ENCODE measurements at regions not wholly inside any gene's neighbourhood (a gene's known extent, or its start where the extent isn't known, plus 50 kb on each side); places are given as distances from the start of the nearest gene placed in this dataset.
"Not testable (repeated sequence)": the region's sequence is repeated elsewhere in the genome, so short reads cannot be mapped to it uniquely, and the experiment has no call there.

DNA sequence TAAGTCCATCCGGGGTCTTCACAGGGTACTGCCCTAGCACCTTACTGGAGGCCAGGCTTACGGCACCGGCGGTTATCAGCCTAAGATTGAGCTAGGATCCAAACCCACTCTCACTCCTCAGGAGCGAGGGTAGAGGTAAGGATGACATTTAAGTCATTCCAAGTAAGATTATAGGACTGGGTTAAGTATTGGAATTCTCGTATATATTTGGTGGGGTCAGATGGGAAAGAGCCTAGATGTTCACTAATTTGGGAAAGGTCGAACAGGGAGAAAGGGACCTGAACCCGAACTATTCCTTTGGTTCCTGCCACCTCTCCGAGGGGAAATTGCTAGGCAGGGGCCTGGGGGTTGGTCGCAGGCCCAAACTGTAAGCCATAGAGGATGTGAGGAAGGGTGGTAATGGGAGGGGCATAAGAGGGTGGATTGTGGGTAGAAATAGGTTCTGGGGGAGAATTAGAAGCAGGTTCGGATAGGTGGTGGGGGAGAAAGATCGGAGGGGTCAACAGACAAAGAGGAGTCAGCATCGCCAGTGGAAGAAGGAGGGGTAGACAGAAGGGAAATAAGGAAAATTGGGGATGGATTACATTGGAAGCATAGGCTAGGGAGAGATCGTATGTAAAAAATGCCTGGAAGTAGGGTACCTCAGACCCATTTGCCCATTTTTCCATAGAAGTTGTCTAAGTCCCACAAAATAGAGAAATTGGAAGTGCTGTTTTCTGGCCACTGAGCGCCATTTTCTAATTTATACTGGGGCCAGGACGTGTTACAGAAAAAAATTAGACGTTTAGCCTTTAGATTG is 747.1 kb upstream of the ADGRB3 start:
- DNase-seq, result no peak

DNA sequence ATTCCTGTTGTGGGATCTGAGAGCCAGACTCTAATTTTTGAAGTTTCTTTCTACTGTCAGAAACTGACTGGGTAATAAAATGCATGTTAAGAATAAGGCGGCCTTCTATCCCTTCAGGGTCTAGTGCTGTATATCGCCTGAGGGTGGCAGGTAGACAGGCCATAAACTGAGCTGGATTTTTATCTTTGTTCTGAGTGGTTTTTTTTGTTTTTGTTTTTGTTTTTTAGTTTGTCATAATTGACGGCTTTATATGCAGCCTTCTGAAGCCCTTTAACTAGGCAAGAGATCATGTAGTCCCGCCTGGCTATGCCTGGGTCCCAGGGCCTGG is 747.7 kb upstream of the ADGRB3 start:
- no peak for DNase-seq

DNA sequence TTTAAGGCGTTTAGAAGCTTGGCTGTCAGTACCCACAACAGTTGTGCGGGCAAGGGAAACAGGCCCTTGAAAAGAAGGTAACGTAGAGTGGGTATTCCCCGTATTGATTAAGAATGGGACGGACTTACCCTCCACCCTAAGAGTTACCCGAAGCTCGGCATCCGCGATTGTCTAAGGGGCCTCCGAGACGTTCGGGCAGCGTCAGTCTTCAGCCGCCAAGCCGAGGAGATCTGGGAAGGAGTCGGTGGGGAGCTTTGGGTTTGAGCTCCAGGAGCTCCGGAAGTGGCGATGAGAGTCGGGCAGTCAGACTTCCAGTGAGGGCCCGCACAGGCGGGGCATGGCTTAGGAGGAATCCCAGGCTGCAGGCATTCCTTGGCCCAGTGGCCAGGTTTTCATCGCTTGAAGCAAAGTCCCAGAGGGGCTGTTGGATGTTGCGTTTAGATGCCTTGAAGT is 748.2 kb upstream of the ADGRB3 start:
- DNase-seq, result no peak

DNA sequence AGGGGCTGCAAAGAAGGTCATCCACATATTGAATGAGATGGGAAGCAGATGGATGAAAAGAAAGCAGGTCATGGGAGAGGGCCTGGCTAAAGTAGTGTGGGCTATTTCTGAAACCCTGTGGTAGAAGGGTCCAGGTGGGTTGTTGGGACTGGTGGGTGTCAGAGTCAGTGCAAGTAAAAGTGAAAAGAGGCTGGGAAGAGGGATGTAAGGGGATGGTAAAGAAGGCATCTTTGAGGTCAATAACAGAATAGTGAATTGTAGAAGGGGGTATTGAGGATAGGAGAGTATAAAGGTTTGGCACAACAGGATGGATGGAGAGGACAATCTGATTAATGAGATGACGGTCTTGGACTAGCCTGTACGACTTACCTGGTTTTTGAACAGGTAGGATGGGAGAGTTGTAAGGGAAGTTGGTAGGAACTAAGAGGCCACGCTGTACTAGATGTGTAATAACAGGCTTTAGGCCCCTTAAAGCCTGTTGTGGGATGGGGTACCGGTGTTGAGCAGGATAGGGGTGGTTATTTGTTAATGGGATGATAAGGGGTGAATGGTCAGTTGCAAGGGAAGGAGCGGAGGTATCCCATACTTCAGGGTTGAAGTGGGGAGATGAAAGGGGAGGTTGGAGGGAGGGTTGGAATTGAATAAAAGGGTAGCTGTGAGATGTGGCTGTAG is 748.9 kb upstream of the ADGRB3 start:
- no peak for DNase-seq

DNA sequence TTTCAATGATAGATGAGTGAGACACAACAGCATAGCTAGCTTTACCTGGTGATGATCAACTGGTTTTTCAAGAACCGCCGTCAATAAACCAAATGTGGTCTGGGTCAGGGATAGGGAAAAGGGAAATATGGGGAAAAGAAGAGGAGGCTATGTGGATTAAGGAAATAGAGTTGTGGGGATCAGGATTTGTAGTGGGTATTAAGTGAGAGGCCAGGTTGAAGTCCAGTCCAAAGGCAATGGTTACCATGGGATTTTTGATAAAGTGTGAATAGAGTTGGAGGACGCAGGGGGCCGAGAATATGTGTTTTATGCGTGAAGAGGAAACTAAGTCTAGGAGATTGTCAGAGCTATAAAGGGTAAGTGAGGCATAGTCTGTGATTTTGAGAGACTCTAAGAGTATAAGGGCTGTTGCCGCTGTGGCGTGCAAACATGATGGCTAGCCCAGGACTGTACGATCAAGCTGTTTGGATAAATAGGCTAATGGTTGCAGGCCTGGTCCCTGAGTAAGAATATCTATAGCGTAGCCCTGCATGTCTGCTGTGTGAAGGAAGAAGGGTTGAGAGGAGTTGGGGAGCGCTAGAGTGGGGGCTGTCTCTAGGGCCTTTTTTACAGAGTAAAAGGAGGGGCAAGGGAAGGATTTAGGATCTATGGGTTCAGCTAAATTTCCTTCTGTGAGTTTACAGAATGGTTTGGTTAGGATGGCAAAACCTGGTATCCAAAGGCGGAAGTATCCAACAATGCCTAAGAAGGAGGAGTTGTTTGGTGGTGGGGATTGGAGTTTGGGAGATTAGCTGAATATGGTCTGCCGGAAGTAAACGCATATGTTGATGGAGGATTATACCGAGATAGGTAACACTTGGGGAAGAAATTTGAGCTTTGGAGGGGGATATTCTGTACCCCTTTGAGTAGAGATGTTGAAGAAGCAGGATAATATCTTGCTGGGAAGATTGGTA is 749.7 kb upstream of the ADGRB3 start:
- DNase-seq, result no peak

DNA sequence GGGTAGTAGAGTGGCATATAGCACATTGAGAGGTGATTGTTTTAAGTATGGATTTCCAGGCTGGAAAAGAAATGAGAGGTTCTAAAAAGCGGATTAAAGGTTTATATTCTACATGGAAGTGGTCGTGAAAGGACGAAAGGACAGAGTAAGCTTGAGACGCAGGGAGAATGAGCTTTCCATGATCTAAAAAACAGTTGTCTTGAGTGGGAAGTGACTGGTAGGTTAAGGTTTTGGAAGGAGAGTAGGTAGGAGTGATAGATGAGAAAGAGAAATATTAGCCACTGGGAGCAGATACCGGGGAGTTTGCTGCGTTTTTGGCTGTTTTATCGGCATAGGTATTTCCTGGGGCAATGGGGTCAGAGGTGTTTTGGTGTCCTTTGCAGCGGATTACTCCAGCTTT is 750.6 kb upstream of the ADGRB3 start:
- DNase-seq, result no peak

DNA sequence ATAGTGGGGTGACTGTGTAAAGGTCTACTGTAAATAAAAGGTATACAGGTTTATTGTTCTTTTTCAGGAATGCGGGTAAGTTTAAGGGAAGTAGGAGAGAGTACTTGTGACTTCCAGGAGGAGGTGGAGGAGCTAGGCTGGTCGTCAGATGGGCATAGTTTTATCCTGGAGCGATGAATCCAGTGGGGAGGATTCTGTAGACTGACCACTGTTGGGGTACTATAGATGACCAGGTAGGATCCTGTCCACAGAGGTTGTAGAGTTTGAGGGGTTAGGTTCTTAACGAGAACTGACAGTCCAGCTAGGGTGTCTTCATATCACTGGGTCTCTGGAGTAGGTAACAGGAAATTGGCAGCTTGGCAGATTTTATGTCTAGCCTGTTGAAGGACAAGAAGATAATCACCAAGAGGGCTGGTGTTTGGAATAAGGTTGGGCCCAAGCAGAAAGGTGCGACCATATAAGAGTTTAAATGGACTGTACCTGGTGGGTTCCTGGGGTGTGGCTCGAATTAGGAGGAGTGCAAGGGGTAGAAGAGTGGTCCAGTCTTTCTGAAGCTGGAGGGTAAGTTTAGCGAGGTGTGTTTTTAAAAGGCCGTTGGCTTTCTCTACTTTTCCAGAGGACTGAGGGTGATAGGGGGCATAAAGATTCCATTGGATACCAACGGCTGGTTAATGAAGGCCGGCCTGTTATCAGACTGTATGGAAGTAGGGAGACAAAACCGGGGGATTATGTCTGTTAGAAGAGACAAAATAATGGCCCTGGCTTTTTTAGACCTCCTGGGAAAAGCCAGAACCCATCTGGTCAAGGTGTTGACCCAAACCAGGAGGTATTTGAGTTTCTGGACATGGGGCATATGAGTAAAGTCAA is 751.3 kb upstream of the ADGRB3 start:
- DNase-seq, result no peak

DNA sequence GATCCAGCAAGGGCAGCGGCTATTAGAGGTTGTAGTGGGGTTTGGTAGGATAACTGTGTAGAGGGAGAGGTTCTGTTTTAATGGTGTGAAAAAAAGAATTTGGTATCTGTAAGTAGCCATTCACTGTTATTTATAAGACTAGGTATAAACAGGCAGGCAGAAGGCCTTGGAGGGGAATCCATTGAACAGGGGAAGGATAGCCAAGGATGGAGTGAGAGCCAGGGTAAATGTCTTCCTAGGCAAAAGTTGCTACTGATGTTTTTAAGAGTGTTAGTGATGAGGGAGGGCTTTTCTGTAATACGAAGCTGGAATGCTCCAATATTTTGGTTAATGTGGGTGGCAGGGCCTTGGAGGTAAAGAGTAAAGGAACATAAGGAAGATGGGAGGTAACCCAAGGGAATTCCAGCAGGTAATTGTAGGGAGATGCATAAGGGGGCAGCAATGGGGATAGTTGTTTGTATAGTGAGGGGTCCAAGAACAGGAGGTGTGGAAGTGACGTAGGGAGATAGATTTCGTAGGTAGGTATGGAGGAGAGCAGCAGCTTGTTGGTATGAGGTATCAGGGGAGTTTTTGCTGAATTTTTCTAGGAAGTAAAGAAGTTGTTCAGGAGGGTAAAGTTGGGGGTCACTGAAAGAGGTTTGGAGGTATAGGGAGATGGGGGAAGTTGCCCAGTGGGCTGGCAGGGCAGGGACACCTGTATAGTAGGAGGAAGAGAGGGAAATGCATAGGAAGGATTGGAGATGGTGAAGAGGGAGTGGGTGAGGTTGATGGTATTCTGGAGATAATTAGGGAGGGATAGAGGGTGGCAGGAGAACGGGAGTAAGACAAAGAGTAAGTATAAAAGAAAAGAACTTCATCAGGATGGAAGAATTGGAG is 752.4 kb upstream of the ADGRB3 start:
- no peak for DNase-seq

DNA sequence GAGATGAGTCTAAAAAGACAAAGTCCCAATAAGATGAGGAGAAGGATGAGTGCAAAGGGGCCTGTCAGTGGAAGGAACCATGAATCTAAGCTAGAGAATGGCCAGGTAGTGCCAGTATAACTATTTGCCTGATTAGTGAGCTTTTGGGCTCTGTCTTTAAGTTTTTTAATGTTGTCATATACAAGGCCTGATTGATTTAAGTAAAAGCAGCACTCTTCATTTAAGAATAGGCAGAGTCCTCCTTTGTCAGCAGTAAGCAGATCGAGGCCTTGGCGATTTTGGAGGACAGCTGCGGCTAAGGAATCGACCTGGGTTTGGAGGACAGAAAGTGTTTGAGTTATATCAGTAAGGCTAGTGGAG is 753.4 kb upstream of the ADGRB3 start:
- DNase-seq, result no peak

DNA sequence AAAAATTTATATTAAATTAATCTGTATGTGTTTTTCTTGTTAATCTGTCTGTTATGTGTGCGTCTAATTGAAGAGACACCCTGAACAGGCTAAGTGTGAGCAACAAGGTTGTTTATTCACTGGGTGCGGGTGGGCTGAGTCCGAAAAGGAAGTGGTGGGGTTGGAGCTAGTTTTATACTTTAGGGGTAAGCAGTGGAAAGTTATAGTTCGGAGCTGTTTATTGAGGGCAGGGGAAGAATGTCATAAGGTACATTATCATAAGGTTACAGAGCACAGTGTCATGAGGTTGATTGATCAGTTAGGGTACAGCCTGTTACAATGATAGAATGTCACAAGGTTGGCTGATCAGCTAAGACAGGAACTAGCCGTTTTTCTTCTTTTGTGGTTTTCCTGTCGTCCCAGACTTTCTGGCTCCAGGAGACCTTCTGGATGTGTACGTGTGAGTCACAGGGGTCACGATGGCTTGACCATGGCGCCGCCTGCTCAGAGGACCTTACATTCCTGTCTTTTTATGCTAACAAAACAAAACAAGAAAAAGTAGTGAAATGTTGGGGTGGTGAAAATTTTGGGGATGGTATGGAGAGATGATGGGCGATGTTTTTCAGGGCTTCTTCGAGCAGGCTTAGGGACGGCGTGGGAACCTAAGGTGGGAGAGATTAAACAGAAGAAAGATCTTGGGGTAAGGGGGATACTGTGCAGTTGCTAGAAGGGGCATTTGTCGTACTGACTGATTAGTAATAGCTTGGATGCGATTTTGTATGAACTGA is 754.0 kb upstream of the ADGRB3 start:
- no peak for DNase-seq

DNA sequence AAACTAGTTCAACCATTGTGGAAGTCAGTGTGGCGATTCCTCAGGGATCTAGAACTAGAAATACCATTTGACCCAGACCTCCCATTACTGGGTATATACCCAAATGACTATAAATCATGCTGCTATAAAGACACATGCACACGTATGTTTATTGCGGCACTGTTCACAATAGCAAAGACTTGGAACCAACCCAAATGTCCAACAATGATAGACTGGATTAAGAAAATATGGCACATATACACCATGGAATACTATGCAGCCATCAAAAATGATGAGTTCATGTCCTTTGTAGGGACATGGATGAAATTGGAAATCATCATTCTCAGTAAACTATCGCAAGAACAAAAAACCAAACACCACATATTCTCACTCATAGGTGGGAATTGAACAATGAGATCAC is 754.7 kb upstream of the ADGRB3 start:
- DNase-seq, result not testable (repeated sequence)

DNA sequence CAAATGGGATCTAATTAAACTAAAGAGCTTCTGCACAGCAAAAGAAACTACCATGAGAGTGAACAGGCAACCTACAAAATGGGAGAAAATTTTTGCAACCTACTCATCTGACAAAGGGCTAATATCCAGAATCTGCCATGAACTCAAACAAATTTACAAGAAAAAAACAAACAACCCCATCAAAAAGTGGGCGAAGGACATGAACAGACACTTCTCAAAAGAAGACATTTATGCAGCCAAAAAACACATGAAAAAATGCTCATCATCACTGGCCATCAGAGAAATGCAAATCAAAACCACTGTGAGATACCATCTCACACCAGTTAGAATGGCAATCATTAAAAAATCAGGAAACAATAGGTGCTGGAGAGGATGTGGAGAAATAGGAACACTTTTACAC is 755.2 kb upstream of the ADGRB3 start:
- DNase-seq, result not testable (repeated sequence)

DNA sequence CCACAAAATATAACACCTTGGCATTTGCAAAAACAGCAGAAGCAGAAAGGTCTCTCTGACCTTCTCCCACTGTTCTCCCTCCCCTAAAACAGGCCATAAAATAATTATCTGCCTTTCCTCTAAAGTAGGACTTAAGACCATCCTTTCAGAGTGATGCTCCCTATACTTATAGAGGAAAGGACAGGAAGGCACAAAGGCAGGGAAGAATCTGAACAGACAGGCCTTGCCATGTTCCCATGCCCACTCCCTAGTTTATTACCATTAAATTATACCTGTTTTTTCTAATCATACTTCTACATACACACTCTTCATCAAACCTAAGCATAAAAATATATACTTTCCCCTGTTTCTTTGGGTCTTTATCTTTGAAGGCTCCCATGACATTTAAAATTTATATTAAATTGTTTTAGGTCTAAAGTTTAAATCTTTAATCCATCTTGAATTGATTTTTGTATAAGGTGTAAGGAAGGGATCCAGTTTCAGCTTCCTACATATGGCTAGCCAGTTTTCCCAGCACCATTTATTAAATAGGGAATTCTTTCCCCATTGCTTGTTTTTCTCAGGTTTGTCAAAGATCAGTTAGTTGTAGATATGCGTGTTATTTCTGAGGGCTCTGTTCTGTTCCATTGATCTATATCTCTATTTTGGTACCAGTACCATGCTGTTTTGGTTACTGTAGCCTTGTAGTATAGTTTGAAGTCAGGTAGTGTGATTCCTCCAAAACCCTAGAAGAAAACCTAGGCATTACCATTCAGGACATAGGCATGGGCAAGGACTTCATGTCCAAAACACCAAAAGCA is 755.8 kb upstream of the ADGRB3 start:
- not testable (repeated sequence) for DNase-seq

DNA sequence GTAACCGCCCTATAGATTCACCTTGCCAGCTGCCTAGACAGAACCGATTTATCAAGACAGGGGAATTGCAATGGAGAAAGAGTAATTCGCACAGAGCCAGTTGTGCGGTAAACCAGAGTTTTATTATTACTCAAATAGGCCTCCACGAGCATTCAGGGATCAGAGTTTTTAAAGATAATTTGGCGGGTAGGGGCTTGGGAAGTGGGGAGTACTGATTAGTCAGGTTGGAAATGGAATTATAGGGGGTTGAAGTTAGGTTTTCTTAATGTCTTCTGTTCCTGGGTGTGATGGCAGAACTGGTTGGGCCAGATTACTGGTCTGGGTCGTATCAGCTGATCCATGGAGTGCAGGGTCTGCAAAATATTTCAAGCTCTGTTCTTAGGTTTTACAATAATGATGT is 756.9 kb upstream of the ADGRB3 start:
- DNase-seq, result not testable (repeated sequence)

DNA sequence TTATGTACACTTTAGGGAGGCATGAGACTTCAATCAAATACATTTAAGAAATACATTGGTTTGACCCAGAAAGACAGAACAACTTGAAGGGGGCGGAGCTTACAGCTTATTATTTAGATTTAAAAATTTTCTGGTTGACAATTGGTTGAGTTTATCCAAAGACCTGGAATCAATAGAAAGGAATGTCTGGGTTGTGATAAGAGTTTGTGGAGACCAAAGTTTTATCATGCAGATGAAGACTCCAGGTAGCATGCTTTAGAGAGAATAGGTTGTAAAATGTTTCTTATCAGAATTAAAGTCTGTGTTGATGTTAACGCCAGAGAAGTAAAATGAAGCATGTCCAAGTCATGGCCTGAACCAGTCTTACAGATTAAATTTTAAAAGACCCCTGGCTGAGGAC is 757.8 kb upstream of the ADGRB3 start:
- no peak for DNase-seq

DNA sequence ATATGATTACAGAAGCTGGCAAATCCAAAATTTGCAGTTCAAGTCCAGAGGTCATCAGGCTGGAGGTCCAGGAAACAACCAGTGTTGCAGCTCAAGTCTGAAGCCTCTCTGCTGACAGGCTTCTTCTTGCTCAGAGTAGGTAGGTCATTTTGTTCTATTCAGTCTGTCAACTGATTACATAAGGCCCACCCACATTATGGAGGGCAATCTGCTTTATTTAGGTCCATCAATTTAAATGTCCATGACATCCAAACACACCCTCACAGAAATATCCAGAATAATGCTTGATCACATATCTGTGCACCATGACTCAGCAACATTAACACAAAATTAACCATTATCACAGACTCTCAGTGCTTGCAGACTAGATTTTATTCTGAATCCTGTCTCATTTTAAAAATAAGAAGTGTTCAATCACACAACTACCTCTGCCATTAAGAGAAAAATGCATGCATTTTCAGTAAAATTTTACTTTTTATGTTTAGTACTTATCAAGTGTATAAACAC is 759.2 kb upstream of the ADGRB3 start:
- DNase-seq, result no peak

DNA sequence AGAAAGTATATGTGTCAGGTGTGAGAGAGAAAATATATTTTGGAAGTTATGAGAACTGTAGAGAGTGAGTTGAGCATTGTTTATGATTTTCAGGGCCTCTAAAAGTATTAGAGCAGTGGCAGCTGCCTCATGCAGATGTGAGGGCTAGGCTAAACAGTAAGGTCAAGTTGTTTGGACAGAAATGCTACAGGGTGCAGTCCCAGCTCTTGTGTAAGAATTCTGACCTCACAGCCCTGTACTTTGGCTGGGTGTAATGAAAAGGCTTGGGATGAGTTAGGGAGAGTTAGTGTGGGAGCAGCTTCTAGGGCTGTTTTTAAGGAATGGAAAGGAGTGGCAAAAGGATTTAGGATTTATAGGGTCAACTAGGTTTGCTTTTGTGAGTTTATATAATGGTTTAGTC is 764.8 kb upstream of the ADGRB3 start:
- no peak for DNase-seq

DNA sequence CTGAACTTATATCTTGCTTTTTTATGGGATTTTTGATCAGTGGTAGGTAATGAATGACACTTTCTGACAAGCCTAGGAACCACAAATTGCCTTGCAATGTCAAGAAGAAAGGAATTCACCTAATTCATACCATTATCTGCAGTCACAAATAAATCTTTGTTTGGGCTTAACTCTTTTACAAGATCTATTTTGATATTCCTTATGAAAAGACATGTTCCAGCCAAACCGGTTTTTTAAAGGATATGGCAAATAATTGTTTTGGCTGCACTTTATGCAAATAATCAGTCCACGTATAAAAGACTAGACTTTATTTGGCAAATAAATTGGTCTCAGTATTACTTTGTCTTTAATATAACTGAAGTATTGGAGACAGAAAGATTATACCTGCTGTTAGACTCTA is 771.7 kb upstream of the ADGRB3 start:
- no peak for DNase-seq

DNA sequence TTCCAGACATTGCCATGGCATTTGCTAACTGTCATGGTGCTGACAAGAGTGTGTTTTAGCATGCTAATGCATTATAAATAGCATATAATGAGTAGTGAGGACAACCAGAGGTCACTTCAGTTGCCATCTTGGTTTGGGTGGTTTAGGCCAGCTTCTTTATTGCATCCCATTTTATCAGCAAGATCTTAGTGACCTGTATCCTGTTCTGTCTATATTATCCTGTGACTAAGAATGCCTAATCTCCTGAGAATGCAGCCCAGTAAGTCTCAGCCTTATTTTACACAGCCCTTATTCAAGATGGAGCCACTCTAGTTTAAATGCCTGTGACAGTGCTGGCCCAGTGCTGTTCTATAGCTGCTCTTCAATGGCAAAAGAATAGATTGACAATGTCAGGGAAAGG is 781.0 kb upstream of the ADGRB3 start:
- no peak for DNase-seq

DNA sequence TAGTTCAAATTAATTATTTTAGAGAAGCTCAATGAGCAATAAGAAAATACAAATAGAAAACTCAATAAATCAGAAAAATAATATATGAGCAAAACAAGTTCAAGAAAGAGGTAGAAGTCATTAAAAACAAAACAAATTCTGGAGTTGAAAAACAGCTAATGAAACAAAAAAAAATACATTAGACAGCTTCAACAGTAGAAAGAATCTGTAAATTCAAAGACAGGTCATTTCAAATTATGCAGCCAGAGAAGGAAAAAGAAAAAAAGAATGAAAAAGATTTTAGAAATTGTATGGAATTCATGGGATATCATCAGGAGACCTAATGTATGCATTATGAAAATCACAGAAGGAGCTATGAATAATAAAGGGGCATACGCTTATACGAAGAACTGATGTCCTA is 795.3 kb upstream of the ADGRB3 start:
- DNase-seq, result no peak
